Fibroblast of mammary gland (primary cell): ENCODE measurements at regions not wholly inside any gene's neighbourhood (a gene's known extent, or its start where the extent isn't known, plus 50 kb on each side); places are given as distances from the start of the nearest gene placed in this dataset.
A peak's percentile ranks its signal among the peaks of the same experiment; 100 is the strongest.

Experiments used
- DNase-seq: peaks from one replicate; pipeline ENCODE4 v3.0.0-alpha.2; 2010; ENCODE audit warnings: low read depth
- H3K4me3 ChIP-seq: 2 replicates; pipeline ENCODE4 v1.5.1; 2011; ENCODE audit warnings: low read depth, mild to moderate bottlenecking, low read length, moderate library complexity; ENCODE audit not compliant: control insufficient read depth
- TF ChIP-seq, protein P1 (sequence below): conservative IDR thresholded peaks from 2 replicates; pipeline ENCODE4 v1.5.1; 2011; ENCODE audit warnings: low read depth, low read length, inconsistent platforms; ENCODE audit not compliant: control insufficient read depth, insufficient read depth

DNA sequence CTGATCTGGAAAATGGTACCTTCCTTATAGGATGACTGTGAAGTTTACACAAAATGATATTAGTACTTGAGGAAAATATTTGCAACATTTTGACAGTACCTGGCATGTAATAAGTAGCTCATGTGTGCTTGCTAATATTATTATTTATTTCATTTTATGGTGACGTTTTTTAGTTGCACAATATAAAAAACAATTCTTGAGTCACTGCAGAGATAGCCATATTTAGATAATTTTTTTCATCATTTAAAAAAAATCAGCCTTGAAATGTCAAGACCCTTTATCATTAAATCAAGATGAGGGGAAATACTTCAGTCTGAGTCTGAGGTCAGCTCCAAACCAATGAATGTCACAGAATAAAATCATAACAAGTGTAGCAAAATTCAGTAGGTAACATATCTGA, 196.8 kb upstream of the RUNX1 start:
- H3K4me3 ChIP-seq, result no peak overlapping the region
- DNase-seq, result no peak
- TF ChIP-seq, protein P1, sequence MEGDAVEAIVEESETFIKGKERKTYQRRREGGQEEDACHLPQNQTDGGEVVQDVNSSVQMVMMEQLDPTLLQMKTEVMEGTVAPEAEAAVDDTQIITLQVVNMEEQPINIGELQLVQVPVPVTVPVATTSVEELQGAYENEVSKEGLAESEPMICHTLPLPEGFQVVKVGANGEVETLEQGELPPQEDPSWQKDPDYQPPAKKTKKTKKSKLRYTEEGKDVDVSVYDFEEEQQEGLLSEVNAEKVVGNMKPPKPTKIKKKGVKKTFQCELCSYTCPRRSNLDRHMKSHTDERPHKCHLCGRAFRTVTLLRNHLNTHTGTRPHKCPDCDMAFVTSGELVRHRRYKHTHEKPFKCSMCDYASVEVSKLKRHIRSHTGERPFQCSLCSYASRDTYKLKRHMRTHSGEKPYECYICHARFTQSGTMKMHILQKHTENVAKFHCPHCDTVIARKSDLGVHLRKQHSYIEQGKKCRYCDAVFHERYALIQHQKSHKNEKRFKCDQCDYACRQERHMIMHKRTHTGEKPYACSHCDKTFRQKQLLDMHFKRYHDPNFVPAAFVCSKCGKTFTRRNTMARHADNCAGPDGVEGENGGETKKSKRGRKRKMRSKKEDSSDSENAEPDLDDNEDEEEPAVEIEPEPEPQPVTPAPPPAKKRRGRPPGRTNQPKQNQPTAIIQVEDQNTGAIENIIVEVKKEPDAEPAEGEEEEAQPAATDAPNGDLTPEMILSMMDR, result no peak

DNA sequence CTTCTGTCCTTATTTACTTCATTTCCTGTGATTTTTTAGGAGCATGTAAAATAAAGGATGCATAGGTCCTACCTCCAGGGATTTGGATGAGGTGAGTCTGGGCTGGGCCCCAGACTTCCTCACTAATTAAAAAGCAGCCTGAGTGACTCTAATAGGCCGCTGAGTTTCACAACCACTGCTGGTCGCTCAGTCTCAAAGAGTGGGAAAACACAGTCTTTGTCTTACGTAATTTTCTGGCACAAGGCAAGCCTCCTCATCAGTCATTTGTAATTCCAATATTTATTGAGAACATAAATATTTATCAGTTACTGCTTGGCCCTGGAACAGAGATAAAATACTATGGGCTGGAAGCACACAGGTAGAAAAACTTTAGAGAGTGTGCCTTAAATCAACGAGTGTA, 195.4 kb upstream of the RUNX1 start:
- peak; percentile 75 for DNase-seq
- H3K4me3 ChIP-seq, result no peak overlapping the region
- TF ChIP-seq, protein P1, result no peak

DNA sequence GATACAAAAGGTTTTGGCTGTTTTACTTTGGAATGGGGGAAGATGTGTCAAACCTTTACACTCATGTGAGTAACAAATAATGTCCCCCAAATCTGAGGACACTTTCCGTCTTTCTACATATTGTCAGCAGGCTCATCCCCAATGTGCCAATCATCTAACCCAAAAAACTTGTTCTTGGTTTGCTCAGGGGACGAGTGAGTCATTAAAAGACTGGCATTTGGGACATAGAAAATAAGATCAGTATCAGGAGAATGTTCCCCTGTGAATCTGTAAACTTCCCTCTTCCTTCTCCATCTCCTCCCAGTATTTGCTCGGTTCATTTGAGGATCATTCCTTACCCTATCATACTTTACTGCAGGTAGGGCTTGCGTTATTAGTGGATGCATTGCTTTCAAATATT, 194.1 kb upstream of the RUNX1 start:
- H3K4me3 ChIP-seq, result no peak overlapping the region
- no peak for DNase-seq
- TF ChIP-seq, protein P1, result no peak

DNA sequence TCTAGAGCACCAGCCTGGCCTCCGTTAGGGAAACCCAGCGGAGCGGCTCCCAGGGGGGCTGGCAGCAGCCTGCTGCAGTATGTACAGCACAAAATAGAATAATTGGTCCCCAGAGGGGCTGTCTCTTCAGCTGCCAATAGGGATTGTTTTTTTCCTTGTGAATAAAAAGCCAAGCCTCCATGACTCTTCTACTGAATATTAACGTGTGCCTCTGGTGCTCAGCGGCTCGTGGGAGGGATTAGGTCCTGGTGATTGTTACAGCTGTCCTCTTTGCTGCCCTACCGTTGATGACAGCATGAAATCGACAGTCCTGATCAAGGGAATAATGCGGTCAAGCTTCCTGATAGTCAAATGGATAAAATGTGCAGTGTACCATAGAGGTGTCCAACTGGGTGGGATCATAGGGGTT, 190.7 kb upstream of the RUNX1 start:
- TF ChIP-seq, protein P1, result no peak
- H3K4me3 ChIP-seq, result no peak overlapping the region
- peak; percentile 59 for DNase-seq

DNA sequence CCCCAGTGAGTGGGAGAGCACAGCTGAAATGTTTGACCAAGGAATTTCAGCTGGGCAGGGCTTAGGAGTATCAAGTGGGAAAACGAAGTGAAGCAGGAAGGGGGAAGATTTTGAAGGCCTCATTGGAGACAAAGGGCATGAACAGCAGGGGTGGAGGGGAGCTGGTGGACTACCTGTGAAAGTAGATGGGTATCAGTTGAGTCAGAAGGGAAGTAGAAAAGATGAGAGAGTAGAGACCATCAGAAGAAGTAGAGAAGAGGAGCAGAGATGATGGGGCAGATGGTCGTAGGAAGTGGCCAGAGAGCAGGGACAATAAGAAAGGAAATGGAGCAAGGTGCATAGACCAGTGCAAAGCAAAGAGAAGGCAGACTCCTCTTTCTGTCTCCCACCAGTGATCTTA, 189.0 kb upstream of the RUNX1 start:
- TF ChIP-seq, protein P1, result no peak
- no peak overlapping the region for H3K4me3 ChIP-seq
- no peak for DNase-seq

DNA sequence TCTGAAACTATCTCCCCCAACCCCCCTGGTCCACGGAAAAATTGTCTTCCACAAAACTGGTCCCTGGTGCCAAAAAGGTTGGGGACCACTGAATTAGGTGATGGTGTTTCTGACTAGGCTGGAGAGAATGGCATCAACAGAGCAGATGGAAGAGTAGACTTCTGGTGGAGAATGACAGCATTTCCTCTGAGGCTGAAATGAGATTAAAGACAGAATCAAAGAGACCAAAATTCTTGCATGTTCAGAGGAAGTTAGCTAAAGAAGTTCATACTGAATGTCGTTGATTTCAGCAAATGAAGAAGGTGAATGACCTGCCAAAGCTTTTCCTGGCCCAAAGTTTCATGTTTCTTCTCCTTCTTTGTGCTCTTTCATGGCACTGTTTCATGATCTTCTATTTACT, 188.2 kb upstream of the RUNX1 start:
- TF ChIP-seq, protein P1, result no peak
- no peak overlapping the region for H3K4me3 ChIP-seq

DNA sequence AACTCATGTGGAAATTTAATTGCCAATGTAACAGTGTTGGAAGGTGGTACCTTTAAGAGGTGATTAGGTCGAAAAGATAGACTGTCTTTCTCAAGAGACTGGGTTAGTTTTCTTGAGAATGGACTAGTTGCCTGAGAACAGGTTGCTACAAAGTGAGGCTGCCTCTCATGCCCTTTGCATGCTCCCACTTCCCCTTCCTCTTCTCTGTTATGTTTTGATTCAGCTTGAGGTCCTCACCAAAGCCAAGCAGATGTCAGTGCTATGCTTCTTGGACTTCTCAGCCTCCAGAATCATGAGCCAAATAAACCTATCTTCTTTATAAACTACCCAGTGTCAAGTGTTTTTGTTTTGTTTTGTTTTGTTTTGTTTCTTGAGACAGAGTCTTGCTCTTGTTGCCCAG, 187.0 kb upstream of the RUNX1 start:
- H3K4me3 ChIP-seq, result no peak overlapping the region
- no peak for DNase-seq
- TF ChIP-seq, protein P1, result no peak

More for the DNA sequence above, 188.2 kb upstream of the RUNX1 start:
- DNase-seq, result no peak
